DND-41 (cell line): ENCODE measurements at regions not wholly inside any gene's neighbourhood (a gene's known extent, or its start where the extent isn't known, plus 50 kb on each side); places are given as distances from the start of the nearest gene placed in this dataset.

Experiments
- ATAC-seq: fragments of 200-7000 bp; cut with Tn5 transposase; 3 replicates; pipeline ENCODE4 v1.9.1; 2021; ENCODE audit warnings: low read depth; ENCODE audit not compliant: insufficient read depth
- DNase-seq: peaks from one replicate; pipeline ENCODE4 v3.0.0-alpha.2; 2020
- H2AFZ ChIP-seq: 2 replicates; pipeline ENCODE4 v1.6.0; 2012; ENCODE audit warnings: low read depth, low read length
- H3K27ac ChIP-seq: 2 replicates; pipeline ENCODE4 v1.5.1; 2012; ENCODE audit warnings: low read length, inconsistent platforms
- H3K27me3 ChIP-seq: fragments of 200-600 bp; sonication (generic); 2 replicates; pipeline ENCODE4 v1.6.0; 2012; ENCODE audit warnings: low read length, mild to moderate bottlenecking, inconsistent platforms; ENCODE audit not compliant: insufficient read depth, poor library complexity
- H3K36me3 ChIP-seq: 2 replicates; pipeline ENCODE4 v1.5.1; 2012; ENCODE audit warnings: low read length, inconsistent platforms; ENCODE audit not compliant: insufficient read depth
- H3K4me1 ChIP-seq: 2 replicates; pipeline ENCODE4 v1.5.1; 2012; ENCODE audit warnings: mild to moderate bottlenecking, low read length; ENCODE audit not compliant: insufficient read depth
- H3K4me2 ChIP-seq: 2 replicates; pipeline ENCODE4 v1.6.0; 2012; ENCODE audit warnings: mild to moderate bottlenecking, moderate library complexity, low read length, inconsistent platforms; ENCODE audit not compliant: insufficient read depth
- H3K4me3 ChIP-seq, 2 experiments: fragments of 200-600 bp in 1 of 2; shearing (Covaris generic) in 1 of 2; 2 replicates each; pipeline ENCODE4 v1.5.1; 2012 to 2016; ENCODE audit warnings: inconsistent platforms in 2 of 2, low read length in 2 of 2, mild to moderate bottlenecking in 2 of 2, low read depth in 1 of 2, moderate library complexity in 1 of 2
- H3K79me2 ChIP-seq: 2 replicates; pipeline ENCODE4 v1.6.0; 2012; ENCODE audit warnings: low read length, inconsistent platforms; ENCODE audit not compliant: insufficient read depth
- H3K9ac ChIP-seq: 2 replicates; pipeline ENCODE4 v1.6.0; 2012; ENCODE audit warnings: low read depth, mild to moderate bottlenecking, inconsistent platforms, low read length, moderate library complexity
- H3K9me3 ChIP-seq: 2 replicates; pipeline ENCODE4 v1.5.1; 2012; ENCODE audit warnings: low read length, moderate library complexity, mild to moderate bottlenecking, inconsistent platforms; ENCODE audit not compliant: insufficient read depth, severe bottlenecking
- H4K20me1 ChIP-seq: 2 replicates; pipeline ENCODE4 v1.6.0; 2012; ENCODE audit warnings: low read length; ENCODE audit not compliant: insufficient read depth
- EZH2 ChIP-seq: IDR thresholded peaks from 3 replicates; pipeline ENCODE4 v1.6.1; 2012; ENCODE audit warnings: borderline replicate concordance, low read depth, mild to moderate bottlenecking, moderate library complexity, low read length, inconsistent platforms; ENCODE audit not compliant: severe bottlenecking
- TF ChIP-seq, protein P1 (sequence below): IDR thresholded peaks from 2 replicates; pipeline ENCODE4 v1.5.1; 2012; ENCODE audit warnings: borderline replicate concordance, low read length, moderate library complexity, mild to moderate bottlenecking; ENCODE audit not compliant: poor library complexity, severe bottlenecking; ENCODE audit errors: extremely low read depth

DNA sequence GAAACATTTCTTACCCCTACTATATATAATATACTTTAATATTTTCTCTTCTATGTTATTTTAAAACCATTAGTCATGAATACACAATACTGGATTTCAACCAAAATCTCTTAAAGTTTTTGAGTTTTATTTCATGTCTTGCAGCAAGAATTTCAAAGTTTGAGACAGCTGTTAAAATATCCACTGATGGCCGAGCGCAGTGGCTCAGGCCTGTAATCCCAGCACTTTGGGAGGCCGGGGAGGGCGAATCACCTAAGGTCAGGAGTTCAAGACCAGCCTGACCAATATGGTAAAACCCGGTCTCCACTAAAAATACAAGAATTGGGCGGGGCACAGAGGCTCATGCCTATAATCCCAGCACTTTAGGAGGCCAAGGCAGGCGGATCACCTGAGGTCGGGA, 59.7 kb upstream of the DAPK1 start:
- Histone ChIP-seq H3K9me3 (no peaks in the 10 kb centered on the region), H2AFZ (no peak overlapping the region), H4K20me1 (no peaks in the 10 kb centered on the region), H3K36me3 (no peaks in the 10 kb centered on the region), H3K4me3 (no peak overlapping the region), H3K27ac (no peak overlapping the region), H3K79me2 (no peaks in the 10 kb centered on the region), H3K27me3 (no peaks in the 10 kb centered on the region), H3K4me2 (no peak overlapping the region), H3K9ac (no peak overlapping the region), H3K4me1 (no peaks in the 10 kb centered on the region)
- ATAC-seq (no peak), DNase-seq (no peak)
- TF ChIP-seq EZH2, result no peak
- TF ChIP-seq, protein P1, sequence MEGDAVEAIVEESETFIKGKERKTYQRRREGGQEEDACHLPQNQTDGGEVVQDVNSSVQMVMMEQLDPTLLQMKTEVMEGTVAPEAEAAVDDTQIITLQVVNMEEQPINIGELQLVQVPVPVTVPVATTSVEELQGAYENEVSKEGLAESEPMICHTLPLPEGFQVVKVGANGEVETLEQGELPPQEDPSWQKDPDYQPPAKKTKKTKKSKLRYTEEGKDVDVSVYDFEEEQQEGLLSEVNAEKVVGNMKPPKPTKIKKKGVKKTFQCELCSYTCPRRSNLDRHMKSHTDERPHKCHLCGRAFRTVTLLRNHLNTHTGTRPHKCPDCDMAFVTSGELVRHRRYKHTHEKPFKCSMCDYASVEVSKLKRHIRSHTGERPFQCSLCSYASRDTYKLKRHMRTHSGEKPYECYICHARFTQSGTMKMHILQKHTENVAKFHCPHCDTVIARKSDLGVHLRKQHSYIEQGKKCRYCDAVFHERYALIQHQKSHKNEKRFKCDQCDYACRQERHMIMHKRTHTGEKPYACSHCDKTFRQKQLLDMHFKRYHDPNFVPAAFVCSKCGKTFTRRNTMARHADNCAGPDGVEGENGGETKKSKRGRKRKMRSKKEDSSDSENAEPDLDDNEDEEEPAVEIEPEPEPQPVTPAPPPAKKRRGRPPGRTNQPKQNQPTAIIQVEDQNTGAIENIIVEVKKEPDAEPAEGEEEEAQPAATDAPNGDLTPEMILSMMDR, result no peak

DNA sequence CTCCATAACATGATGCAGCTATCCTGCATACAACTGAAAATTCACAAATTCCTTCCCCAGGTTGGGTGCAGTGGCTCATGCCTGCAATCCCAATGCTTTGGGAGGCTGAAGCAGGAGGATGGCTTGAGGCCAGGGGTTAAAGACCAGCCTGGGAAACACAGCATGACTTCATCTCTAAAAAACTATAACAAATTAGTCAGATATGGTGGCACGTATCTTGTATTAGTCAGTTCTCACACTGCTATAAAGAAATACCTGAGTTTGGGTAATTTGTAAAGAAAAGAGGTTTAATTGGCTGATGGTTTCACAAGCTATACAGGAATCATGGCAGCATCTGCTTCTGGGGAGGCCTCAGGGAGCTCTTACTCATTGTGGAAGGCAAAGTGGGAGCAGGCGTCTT, 56.4 kb upstream of the DAPK1 start:
- Histone ChIP-seq H3K79me2 (no peaks in the 10 kb centered on the region), H3K27me3 (no peaks in the 10 kb centered on the region), H3K4me2 (no peak overlapping the region), H3K9ac (no peak overlapping the region), H2AFZ (no peak overlapping the region), H3K9me3 (no peaks in the 10 kb centered on the region), H3K27ac (no peak overlapping the region), H3K4me1 (no peaks in the 10 kb centered on the region), H3K36me3 (no peaks in the 10 kb centered on the region), H3K4me3 (no peak overlapping the region), H4K20me1 (no peaks in the 10 kb centered on the region)
- TF ChIP-seq EZH2, result no peak
- TF ChIP-seq, protein P1, result no peak
- no peak for ATAC-seq
- no peak for DNase-seq

DNA sequence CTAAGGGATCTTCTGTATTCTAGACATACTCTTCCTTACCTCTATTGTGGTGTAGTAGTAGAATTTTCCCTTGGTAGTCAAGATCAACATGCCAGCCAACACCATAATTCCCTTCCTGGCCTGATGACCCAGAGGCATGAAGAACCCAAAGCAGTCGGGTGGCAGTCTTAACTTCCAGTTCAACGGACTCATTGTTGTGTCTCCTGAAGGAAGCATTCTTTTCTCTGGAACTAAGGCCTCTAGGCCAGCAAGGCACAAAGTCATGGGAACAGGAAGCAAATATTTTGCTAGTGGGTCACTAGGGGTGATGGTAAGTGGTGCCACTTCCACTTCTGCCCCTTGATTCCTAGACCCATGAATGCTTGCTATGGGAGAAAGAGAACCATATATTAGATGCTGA, 55.2 kb upstream of the DAPK1 start:
- Histone ChIP-seq H3K36me3 (no peaks in the 10 kb centered on the region), H3K4me3 (no peak overlapping the region), H3K9ac (no peak overlapping the region), H2AFZ (no peak overlapping the region), H3K4me1 (no peaks in the 10 kb centered on the region), H3K4me2 (no peak overlapping the region), H3K9me3 (no peaks in the 10 kb centered on the region), H3K27me3 (no peaks in the 10 kb centered on the region), H3K79me2 (no peaks in the 10 kb centered on the region), H3K27ac (no peak overlapping the region), H4K20me1 (no peaks in the 10 kb centered on the region)
- TF ChIP-seq EZH2, result no peak
- TF ChIP-seq, protein P1, result no peak
- ATAC-seq (no peak), DNase-seq (no peak)

DNA sequence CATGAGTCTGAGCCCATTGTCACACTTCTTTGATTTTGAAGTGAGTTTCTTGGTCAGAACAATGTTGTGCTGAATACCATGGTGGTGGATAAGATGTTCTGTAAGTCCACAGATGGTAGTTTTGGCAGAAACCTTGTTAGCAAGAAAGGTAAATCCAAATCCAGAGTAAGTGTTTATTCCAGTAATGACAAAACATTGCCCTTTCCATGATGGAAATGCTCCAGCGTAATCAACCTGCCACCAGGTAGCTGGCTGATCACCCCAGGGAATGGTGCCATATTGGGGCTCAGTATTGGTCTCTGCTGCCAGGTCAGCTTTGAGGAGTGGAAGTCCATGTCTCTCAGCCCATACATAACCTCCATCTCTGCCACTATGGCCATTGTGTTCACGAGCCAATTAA, 54.7 kb upstream of the DAPK1 start:
- Histone ChIP-seq H3K27me3 (no peaks in the 10 kb centered on the region), H3K4me2 (no peak overlapping the region), H3K9me3 (no peaks in the 10 kb centered on the region), H3K79me2 (no peaks in the 10 kb centered on the region), H3K4me3 (no peak overlapping the region), H4K20me1 (no peaks in the 10 kb centered on the region), H3K4me1 (no peaks in the 10 kb centered on the region), H3K36me3 (no peaks in the 10 kb centered on the region), H3K27ac (no peak overlapping the region), H3K9ac (no peak overlapping the region), H2AFZ (no peak overlapping the region)
- TF ChIP-seq, protein P1, result no peak
- no peak for TF ChIP-seq EZH2
- DNase-seq, result no peak
- no peak for ATAC-seq
